SH-SY5Y (cell line): ENCODE measurements at regions not wholly inside any gene's neighbourhood (a gene's known extent, or its start where the extent isn't known, plus 50 kb on each side); places are given as distances from the start of the nearest gene placed in this dataset.

Source experiments
- GATA2 ChIP-seq: IDR thresholded peaks from 2 replicates; pipeline ENCODE4 v1.6.1; 2011; ENCODE audit warnings: mild to moderate bottlenecking, low read depth, low read length
- GATA3 ChIP-seq: IDR thresholded peaks from 2 replicates; pipeline ENCODE4 v1.6.1; 2011; ENCODE audit warnings: low read depth, mild to moderate bottlenecking, low read length, moderate library complexity

GRCh38 chr1:234750922-234751627 is 141.1 kb upstream of the IRF2BP2 start:
- TF ChIP-seq GATA2 = no peak
- no peak for TF ChIP-seq GATA3

GRCh38 chr1:234748713-234749112 is 138.7 kb upstream of the IRF2BP2 start:
- no peak for TF ChIP-seq GATA2
- TF ChIP-seq GATA3 = no peak

GRCh38 chr1:234748066-234748465 is 138.1 kb upstream of the IRF2BP2 start:
- TF ChIP-seq GATA2 = no peak
- TF ChIP-seq GATA3 = no peak

DNA sequence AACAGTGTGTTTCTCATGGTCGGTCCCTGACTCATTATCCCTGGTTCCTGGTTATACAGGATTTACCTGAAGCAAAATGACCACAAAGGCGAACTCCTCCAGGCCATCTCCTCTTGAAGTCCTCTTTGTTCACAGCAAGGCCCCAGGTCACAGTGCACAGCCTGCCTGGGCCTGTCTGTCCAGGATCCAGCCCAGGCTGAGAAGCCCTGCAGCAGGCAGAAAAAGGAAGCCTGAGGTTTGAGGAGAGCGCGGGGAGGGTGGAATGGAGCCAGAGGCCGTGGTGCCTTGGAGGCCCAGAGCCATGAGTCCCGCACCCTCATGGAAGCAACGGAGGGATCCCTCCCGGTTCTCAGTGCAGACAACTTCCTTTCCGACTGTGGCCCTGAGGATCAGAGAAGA is 136.8 kb upstream of the IRF2BP2 start:
- TF ChIP-seq GATA2 (no peak), GATA3 (no peak)

GRCh38 chr1:234745844-234746797 is 136.1 kb upstream of the IRF2BP2 start:
- TF ChIP-seq GATA2 = peak; percentile 78
- TF ChIP-seq GATA3 = peak; percentile 45; the same call in 1 of the 2 replicates

DNA sequence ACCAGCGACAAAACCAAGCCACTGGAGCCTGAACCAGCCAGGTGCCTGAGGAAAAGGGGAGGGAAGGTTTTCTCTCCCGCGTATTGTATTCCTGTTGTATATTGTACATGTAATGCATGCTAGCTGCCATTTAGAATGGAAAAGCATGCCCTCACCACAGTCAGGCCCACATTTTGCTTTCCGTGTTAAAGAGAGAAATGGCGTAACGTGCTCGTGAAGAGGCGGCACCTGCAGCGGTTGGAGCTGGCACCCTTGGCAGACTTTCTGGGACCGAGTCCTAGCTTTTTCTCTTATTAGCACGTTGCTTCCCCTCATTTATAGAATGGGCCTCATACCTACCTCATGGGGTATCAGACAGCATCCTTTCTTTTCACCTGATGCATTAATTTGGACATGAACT is 135.3 kb upstream of the IRF2BP2 start:
- TF ChIP-seq GATA2 = no peak
- no peak for TF ChIP-seq GATA3

- TF ChIP-seq GATA2 = no peak
- no peak for TF ChIP-seq GATA3
These were observed 134.0 kb upstream of the IRF2BP2 start for GRCh38 chr1:234743791-234744611.

DNA sequence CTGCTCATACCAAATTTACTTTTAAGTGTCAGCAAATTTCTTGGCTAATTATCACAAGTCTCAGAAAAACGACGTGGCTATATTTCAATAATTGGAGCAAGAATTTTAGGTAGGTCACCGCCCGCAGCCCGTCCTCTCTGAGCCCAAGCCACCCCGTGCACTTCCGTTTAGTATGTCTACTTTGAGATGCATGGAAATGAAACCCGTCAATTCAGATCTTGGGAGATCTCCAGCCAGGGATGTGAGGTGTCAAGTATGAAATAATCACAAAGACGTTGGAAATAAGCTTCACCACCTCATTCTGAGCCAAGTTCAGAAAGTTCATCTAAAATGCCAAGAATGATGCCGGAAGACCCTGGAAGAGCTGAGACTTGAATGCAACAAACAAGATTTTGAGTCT is 132.6 kb upstream of the IRF2BP2 start:
- TF ChIP-seq GATA3 (no peak), GATA2 (no peak)

- TF ChIP-seq GATA3 (no peak), GATA2 (no peak)
These were observed 128.0 kb upstream of the IRF2BP2 start for GRCh38 chr1:234737967-234738314.

GRCh38 chr1:234735916-234736315 is 125.9 kb upstream of the IRF2BP2 start:
- no peak for TF ChIP-seq GATA2
- TF ChIP-seq GATA3 = no peak

DNA sequence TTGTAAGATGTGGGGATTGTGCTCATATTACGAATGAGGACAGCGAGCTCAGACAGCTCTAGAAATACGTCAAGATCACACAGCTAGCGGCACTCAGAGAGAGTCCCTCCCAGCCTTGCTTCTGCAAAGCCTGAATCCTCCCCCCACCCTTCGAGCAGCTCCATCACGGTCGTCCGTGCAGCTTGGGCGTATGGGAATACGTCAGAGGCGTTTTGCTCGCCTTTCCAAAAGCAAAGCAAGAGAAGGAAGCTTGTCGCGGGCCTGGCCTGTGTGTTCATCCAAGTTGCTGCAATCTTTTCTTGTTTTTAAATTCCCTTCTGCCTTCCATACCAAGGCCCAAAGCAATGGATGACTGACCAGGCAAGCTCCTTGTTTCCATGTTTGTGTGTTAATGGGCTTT is 125.5 kb upstream of the IRF2BP2 start:
- no peak for TF ChIP-seq GATA2
- no peak for TF ChIP-seq GATA3

- TF ChIP-seq GATA3 (no peak), GATA2 (no peak)
These were observed 124.9 kb upstream of the IRF2BP2 start for GRCh38 chr1:234734869-234735268.

DNA sequence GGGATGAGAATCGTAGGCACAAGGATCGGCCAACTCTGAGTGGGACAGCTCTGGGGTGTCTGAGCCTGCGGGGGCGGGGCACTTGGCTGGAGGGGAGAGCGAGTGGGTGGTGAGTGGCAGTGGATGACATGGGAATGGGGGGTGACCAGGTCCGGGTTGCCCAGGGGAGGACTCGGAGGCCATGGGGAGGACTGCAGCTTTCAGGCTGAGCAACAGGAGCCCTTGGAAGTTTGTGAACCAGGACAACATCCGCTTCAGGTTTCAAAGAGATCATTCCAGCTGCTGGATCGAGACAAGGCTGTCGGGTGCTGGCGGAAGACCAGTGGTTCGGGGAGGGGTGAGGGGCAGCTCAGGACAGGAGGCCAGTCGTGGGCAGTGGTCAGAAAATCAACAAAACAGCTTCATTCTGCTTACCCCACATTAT is 124.4 kb upstream of the IRF2BP2 start:
- TF ChIP-seq GATA3 (no peak), GATA2 (no peak)

DNA sequence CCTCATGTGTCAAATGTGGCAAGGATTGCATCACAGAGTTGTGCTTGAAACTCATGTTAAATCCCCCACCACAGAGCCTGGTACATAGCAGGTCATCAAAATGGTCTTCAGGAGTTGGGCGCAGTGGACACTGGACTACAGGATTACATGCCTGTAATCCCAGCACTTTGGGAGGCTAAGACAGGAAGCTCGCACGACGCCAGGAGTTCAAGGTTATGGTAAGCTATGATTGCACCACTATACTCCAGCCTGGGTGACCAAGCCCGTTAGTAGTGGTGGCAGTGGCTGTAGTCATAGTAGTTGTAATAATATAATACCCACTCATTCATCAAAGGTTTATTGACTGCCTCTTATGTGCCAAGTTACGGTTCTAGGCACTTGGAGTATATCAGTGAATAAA is 123.4 kb upstream of the IRF2BP2 start:
- no peak for TF ChIP-seq GATA3
- TF ChIP-seq GATA2 = no peak
